MM.1S (cell line): ENCODE measurements at regions not wholly inside any gene's neighbourhood (a gene's known extent, or its start where the extent isn't known, plus 50 kb on each side); places are given as distances from the start of the nearest gene placed in this dataset.

Experiments
- DNase-seq: peaks from one replicate; pipeline ENCODE4 v3.0.0-alpha.2; 2015
- H2AFZ ChIP-seq: fragments of 300-600 bp; sonication (generic); 2 replicates; pipeline ENCODE4 v1.6.0; 2016; ENCODE audit warnings: antibody characterized with exemption, low read length
- H3F3A ChIP-seq: fragments of 300-600 bp; sonication (generic); 2 replicates; pipeline ENCODE4 v1.6.1; 2016; ENCODE audit warnings: mild to moderate bottlenecking, antibody characterized with exemption, low read length, moderate library complexity, mixed read lengths; ENCODE audit not compliant: insufficient read depth
- H3K27ac ChIP-seq: fragments of 300-600 bp; sonication (generic); 2 replicates; pipeline ENCODE4 v1.5.1; 2016; ENCODE audit warnings: mild to moderate bottlenecking, low read length
- H3K27me3 ChIP-seq: fragments of 300-600 bp; sonication (generic); replicated peaks from 2 replicates; pipeline ENCODE4 v1.6.0; 2016; ENCODE audit warnings: low read length; ENCODE audit not compliant: insufficient read depth
- H3K36me3 ChIP-seq: fragments of 300-600 bp; sonication (generic); replicated peaks from 2 replicates; pipeline ENCODE4 v1.6.1; 2016; ENCODE audit warnings: mild to moderate bottlenecking, low read length, mixed read lengths; ENCODE audit not compliant: insufficient read depth
- H3K4me1 ChIP-seq: fragments of 300-600 bp; sonication (generic); 2 replicates; pipeline ENCODE4 v1.6.1; 2016; ENCODE audit warnings: low read length, mixed read lengths
- H3K4me2 ChIP-seq: fragments of 300-600 bp; sonication (generic); 2 replicates; pipeline ENCODE4 v1.6.0; 2016; ENCODE audit warnings: low read depth, low read length
- H3K4me3 ChIP-seq: fragments of 300-600 bp; sonication (generic); 2 replicates; pipeline ENCODE4 v1.5.1; 2016; ENCODE audit warnings: low read length, mixed read lengths
- H3K79me2 ChIP-seq: fragments of 300-600 bp; sonication (generic); 2 replicates; pipeline ENCODE4 v1.6.1; 2016; ENCODE audit warnings: mixed run types, low read length, mixed read lengths
- H3K9ac ChIP-seq: fragments of 300-600 bp; sonication (generic); 2 replicates; pipeline ENCODE4 v1.6.1; 2016; ENCODE audit warnings: low read length, mixed read lengths
- H3K9me2 ChIP-seq: fragments of 300-600 bp; sonication (generic); replicated peaks from 2 replicates; pipeline ENCODE4 v1.6.1; 2016; ENCODE audit warnings: mild to moderate bottlenecking, low read length, mixed read lengths; ENCODE audit not compliant: insufficient read depth
- H3K9me3 ChIP-seq: fragments of 300-600 bp; sonication (generic); replicated peaks from 2 replicates; pipeline ENCODE4 v1.6.1; 2016; ENCODE audit warnings: mild to moderate bottlenecking, low read length, mixed read lengths; ENCODE audit not compliant: insufficient read depth
- H4K20me1 ChIP-seq: fragments of 300-600 bp; sonication (generic); 2 replicates; pipeline ENCODE4 v1.6.1; 2016; ENCODE audit warnings: mild to moderate bottlenecking, low read length, moderate library complexity, mixed read lengths; ENCODE audit not compliant: insufficient read depth
- EZH2 ChIP-seq: fragments of 300-600 bp; sonication (generic); optimal IDR thresholded peaks from 2 replicates; pipeline ENCODE3; 2017; ENCODE audit warnings: low read depth, mild to moderate bottlenecking, antibody characterized with exemption, low read length, mixed read lengths
- EZH2phosphoT487 ChIP-seq: fragments of 300-600 bp; sonication (generic); IDR thresholded peaks from 2 replicates; pipeline ENCODE4 v1.6.1; 2018; ENCODE audit warnings: antibody characterized with exemption, low read length
- TF ChIP-seq, protein P1 (sequence below): fragments of 300-600 bp; sonication (generic); IDR thresholded peaks from 2 replicates; pipeline ENCODE4 v1.5.1; 2016; ENCODE audit warnings: antibody characterized with exemption, low read length, mixed read lengths

DNA sequence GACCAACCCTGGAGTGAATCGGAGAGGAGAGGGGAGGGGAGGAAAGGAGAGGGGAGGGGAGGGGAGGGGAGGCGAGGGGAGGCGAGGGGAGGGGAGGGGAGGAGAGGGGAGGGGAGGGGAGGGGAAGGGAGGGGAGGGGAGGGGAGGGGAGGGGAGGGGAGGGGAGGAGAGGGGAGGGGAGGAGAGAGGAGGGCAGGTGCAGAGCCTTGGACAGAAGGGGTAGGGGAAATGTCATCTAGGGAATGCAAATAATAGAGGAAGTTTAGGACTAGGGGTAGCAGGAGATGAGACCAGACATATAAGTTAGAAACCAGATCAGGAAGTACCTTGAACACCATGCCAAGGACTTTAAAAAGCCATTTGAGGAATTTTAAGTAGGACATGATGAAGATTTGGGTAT is 119.8 kb downstream of the RBFOX3 start:
- Histone ChIP-seq H3K9me3 (no peaks in the 10 kb centered on the region), H3K4me1 (no peaks in the 10 kb centered on the region), H3K36me3 (no peaks in the 10 kb centered on the region), H3K4me2 (no peak overlapping the region), H3K9me2 (no peaks in the 10 kb centered on the region), H3F3A (no peaks in the 10 kb centered on the region), H3K27me3 (peaks cover 89% of the 10 kb centered on the region), H3K27ac (no peak overlapping the region), H3K9ac (no peak overlapping the region), H4K20me1 (no peaks in the 10 kb centered on the region), H2AFZ (no peak overlapping the region), H3K79me2 (no peaks in the 10 kb centered on the region), H3K4me3 (no peak overlapping the region)
- no peak for TF ChIP-seq EZH2
- TF ChIP-seq, protein P1, sequence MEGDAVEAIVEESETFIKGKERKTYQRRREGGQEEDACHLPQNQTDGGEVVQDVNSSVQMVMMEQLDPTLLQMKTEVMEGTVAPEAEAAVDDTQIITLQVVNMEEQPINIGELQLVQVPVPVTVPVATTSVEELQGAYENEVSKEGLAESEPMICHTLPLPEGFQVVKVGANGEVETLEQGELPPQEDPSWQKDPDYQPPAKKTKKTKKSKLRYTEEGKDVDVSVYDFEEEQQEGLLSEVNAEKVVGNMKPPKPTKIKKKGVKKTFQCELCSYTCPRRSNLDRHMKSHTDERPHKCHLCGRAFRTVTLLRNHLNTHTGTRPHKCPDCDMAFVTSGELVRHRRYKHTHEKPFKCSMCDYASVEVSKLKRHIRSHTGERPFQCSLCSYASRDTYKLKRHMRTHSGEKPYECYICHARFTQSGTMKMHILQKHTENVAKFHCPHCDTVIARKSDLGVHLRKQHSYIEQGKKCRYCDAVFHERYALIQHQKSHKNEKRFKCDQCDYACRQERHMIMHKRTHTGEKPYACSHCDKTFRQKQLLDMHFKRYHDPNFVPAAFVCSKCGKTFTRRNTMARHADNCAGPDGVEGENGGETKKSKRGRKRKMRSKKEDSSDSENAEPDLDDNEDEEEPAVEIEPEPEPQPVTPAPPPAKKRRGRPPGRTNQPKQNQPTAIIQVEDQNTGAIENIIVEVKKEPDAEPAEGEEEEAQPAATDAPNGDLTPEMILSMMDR: no peak
- no peak for TF ChIP-seq EZH2phosphoT487
- DNase-seq: no peak

DNA sequence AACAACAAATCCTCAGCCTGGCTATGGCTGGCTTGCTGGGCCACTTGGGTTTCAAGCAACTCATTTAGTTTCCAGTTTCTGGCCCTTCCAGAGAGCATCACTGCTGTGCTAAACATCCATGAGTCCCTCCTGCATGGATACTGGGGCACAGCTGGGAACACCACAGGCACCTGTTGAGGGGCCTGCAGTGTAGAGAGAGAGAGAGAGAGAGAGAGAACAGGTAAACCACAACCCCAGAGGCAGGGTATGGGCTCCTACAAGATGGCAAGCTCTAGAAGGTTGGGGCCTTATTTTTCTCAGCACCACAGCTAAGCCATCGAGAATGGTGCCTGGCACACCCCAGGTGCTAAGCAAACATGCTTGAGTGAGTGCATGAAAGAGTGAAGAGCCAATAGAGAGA is 120.3 kb downstream of the RBFOX3 start:
- Histone ChIP-seq H3K9me3 (no peaks in the 10 kb centered on the region), H3K4me1 (no peaks in the 10 kb centered on the region), H3K27ac (no peak overlapping the region), H3K79me2 (no peaks in the 10 kb centered on the region), H3K9ac (no peak overlapping the region), H3K4me3 (no peak overlapping the region), H3K4me2 (no peak overlapping the region), H2AFZ (no peak overlapping the region), H3K9me2 (no peaks in the 10 kb centered on the region), H3F3A (no peaks in the 10 kb centered on the region), H3K27me3 (peaks cover 90% of the 10 kb centered on the region), H3K36me3 (no peaks in the 10 kb centered on the region), H4K20me1 (no peaks in the 10 kb centered on the region)
- no peak for DNase-seq
- no peak for TF ChIP-seq EZH2
- TF ChIP-seq, protein P1: no peak
- no peak for TF ChIP-seq EZH2phosphoT487

DNA sequence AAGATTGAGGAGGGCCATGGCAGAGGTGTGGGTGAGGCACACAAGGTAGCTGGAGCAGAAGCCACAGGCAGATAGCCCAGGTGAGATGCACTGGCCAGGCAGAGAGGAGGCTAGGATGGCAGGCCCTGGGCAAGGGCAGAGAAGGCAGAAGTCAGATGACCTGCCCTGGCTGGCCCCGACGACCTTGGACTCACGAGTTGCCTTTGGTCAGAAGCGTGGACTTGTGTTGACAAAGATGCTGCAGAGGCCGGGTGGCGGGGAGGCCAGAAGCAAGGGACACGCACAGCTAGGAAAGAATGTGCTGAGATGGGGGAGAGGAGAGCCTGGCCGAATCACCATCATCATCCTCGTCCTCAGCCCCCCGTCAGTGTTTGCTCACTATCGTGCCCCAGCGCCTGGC is 123.7 kb downstream of the RBFOX3 start:
- Histone ChIP-seq H4K20me1 (no peaks in the 10 kb centered on the region), H3K4me2 (no peak overlapping the region), H3K9me2 (no peaks in the 10 kb centered on the region), H3K27me3 (peaks cover 91% of the 10 kb centered on the region), H3K4me1 (no peaks in the 10 kb centered on the region), H2AFZ (no peak overlapping the region), H3K79me2 (no peaks in the 10 kb centered on the region), H3K27ac (no peak overlapping the region), H3K9ac (no peak overlapping the region), H3K36me3 (no peaks in the 10 kb centered on the region), H3K9me3 (no peaks in the 10 kb centered on the region), H3K4me3 (no peak overlapping the region), H3F3A (no peaks in the 10 kb centered on the region)
- TF ChIP-seq, protein P1: no peak
- no peak for TF ChIP-seq EZH2
- TF ChIP-seq EZH2phosphoT487: no peak
- DNase-seq: no peak
